ENCODE measurements at regions not wholly inside any gene's neighbourhood (a gene's known extent, or its start where the extent isn't known, plus 50 kb on each side); places are given as distances from the start of the nearest gene placed in this dataset.

GRCh38 chr10:70962686-70963085 lies 74.3 kb upstream of the PCBD1 start:
- intact Hi-C loops (cut with micrococcal nuclease; ENCODE audit: unreplicated experiment) = no loop called here
- no peaks in the 10 kb centered on the region for H3K4me1 ChIP-seq (ENCODE audit: control insufficient read depth, insufficient read depth, low read length)
- ChIA-PET POLR2A (no interaction called here), CTCF (no interaction called here)
- DNase-seq (ENCODE audit: low read depth, low spot score) = no peak
- no peaks in the 10 kb centered on the region for H3K36me3 ChIP-seq (ENCODE audit: control insufficient read depth, insufficient read depth, low read length)
- TF ChIP-seq SIN3A (IDR thresholded peaks at IDR 0.05; ENCODE audit: borderline replicate concordance, insufficient read depth, low read depth, low read length) = no peak
- TF ChIP-seq REST (IDR thresholded peaks at IDR 0.05; ENCODE audit: insufficient read depth in 1 of 2, low read depth in 2 of 2, low read length in 1 of 2) = no peak
- no peak for TF ChIP-seq POLR2AphosphoS5 (IDR thresholded peaks at IDR 0.05; ENCODE audit: low read depth, low read length)
- TF ChIP-seq TCF7L2 (IDR thresholded peaks at IDR 0.05; ENCODE audit: low read depth, low read length) = no peak
- TF ChIP-seq, protein P1, sequence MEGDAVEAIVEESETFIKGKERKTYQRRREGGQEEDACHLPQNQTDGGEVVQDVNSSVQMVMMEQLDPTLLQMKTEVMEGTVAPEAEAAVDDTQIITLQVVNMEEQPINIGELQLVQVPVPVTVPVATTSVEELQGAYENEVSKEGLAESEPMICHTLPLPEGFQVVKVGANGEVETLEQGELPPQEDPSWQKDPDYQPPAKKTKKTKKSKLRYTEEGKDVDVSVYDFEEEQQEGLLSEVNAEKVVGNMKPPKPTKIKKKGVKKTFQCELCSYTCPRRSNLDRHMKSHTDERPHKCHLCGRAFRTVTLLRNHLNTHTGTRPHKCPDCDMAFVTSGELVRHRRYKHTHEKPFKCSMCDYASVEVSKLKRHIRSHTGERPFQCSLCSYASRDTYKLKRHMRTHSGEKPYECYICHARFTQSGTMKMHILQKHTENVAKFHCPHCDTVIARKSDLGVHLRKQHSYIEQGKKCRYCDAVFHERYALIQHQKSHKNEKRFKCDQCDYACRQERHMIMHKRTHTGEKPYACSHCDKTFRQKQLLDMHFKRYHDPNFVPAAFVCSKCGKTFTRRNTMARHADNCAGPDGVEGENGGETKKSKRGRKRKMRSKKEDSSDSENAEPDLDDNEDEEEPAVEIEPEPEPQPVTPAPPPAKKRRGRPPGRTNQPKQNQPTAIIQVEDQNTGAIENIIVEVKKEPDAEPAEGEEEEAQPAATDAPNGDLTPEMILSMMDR (IDR thresholded peaks at IDR 0.05) = no peak
- BruUV-seq (replicated peaks) = no TSS peak
- in situ Hi-C loops (cut with HindIII; ENCODE audit: low pct_unique_long_range_greater_than_20kb, low sequenced_read_pairs) = no loop called here
- no peak overlapping the region for H3K4me3 ChIP-seq (ENCODE audit: low read depth in 2 of 2, low read length in 2 of 2)
- H3K27ac ChIP-seq (ENCODE audit: low read length) = no peak overlapping the region
- H3K27me3 ChIP-seq (ENCODE audit: control insufficient read depth, insufficient read depth, low read length) = peaks cover 2% of the 10 kb centered on the region; the same call in 1 of the 2 replicates
- H3K9me3 ChIP-seq (ENCODE audit: control insufficient read depth, insufficient read depth, low read depth, low read length) = no peaks in the 10 kb centered on the region
- no peak for ATAC-seq

GRCh38 chr10:70963271-70963670 lies 74.9 kb upstream of the PCBD1 start:
- H3K4me3 ChIP-seq (ENCODE audit: low read depth in 2 of 2, low read length in 2 of 2) = no peak overlapping the region
- H3K36me3 ChIP-seq (ENCODE audit: control insufficient read depth, insufficient read depth, low read length) = no peaks in the 10 kb centered on the region
- in situ Hi-C loops (cut with HindIII; ENCODE audit: low pct_unique_long_range_greater_than_20kb, low sequenced_read_pairs) = no loop called here
- no TSS peak for BruUV-seq (replicated peaks)
- TF ChIP-seq, protein P1 (IDR thresholded peaks at IDR 0.05) = no peak
- TF ChIP-seq TCF7L2 (IDR thresholded peaks at IDR 0.05; ENCODE audit: low read depth, low read length) (no peak), SIN3A (IDR thresholded peaks at IDR 0.05; ENCODE audit: borderline replicate concordance, insufficient read depth, low read depth, low read length) (no peak), REST (IDR thresholded peaks at IDR 0.05; ENCODE audit: insufficient read depth in 1 of 2, low read depth in 2 of 2, low read length in 1 of 2) (no peak), POLR2AphosphoS5 (IDR thresholded peaks at IDR 0.05; ENCODE audit: low read depth, low read length) (no peak)
- no peaks in the 10 kb centered on the region for H3K4me1 ChIP-seq (ENCODE audit: control insufficient read depth, insufficient read depth, low read length)
- POLR2A ChIA-PET = no interaction called here
- H3K27ac ChIP-seq (ENCODE audit: low read length) = no peak overlapping the region
- H3K27me3 ChIP-seq (ENCODE audit: control insufficient read depth, insufficient read depth, low read length) = peaks cover 2% of the 10 kb centered on the region; the same call in 1 of the 2 replicates
- ATAC-seq (no peak), DNase-seq (ENCODE audit: low read depth, low spot score) (no peak)
- CTCF ChIA-PET = no interaction called here
- no peaks in the 10 kb centered on the region for H3K9me3 ChIP-seq (ENCODE audit: control insufficient read depth, insufficient read depth, low read depth, low read length)
- intact Hi-C loops (cut with micrococcal nuclease; ENCODE audit: unreplicated experiment) = no loop called here

Measured in Panc1 (cell line).